HG03139 (cell line): ENCODE measurements at regions not wholly inside any gene's neighbourhood (a gene's known extent, or its start where the extent isn't known, plus 50 kb on each side); places are given as distances from the start of the nearest gene placed in this dataset.
A peak's percentile ranks its signal among the peaks of the same experiment; 100 is the strongest.
"Not testable (repeated sequence)": the region's sequence is repeated elsewhere in the genome, so short reads cannot be mapped to it uniquely, and the experiment has no call there.

ENCODE experiments used
- ATAC-seq: cut with Tn5 transposase; IDR thresholded peaks from one replicate; pipeline ENCODE4 v1.9.1; 2021; ENCODE audit not compliant: unreplicated experiment

DNA sequence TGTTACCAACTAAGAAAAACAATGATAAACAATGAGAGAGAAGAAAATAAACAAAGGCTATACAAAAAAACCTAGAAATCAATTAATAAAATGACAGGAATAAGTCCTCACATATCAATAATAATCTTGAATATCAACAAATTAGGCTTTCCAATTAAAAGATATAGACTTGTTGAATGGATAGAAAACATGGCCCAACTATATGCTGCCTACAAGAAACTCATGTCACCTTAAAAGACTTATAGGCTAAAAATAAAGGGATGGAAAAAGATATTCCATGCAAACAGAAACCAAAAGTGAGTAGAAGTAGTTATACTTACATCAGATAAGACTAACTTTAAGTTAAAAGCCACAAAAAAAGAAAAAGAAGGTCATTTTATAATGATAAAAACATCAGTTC is 183.9 kb downstream of the MYRFL start:
- no peak for ATAC-seq

DNA sequence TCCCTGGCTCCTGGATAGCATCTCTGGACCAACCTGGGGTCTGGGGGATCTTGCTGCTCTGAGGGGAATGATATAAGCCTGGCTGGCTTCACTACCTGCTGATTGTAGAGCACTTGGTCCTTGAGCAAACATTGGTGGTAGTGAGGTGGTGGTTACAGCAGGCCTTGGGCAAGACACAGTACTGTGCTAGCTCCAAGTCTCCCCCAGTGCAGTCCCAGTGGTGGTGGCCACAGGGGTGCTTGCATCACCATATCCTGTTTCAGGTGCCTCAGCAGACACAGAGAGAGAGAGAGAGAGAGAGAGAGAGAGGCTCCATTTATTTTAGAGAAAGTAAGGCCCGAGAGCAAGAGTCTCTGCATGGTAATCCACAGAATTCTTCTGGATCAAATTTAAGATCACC is 186.3 kb downstream of the MYRFL start:
- no peak for ATAC-seq

DNA sequence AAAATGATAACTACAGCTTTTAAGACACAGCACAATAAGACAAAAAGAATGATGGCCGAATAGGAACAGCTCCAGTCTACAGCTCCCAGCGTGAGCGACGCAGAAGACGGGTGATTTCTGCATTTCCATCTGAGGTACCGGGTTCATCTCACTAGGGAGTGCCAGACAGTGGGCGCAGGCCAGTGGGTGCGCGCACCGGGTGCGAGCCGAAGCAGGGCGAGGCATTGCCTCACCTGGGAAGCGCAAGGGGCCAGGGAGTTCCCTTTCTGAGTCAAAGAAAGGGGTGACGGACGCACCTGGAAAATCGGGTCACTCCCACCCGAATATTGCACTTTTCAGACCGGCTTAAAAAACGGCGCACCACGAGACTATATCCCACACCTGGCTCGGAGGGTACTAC is 188.0 kb downstream of the MYRFL start:
- ATAC-seq: not testable (repeated sequence)

- ATAC-seq: no peak
Observed at GRCh38 chr12:70028515-70028914, 203.5 kb downstream of the MYRFL start.

- no peak for ATAC-seq
Observed at GRCh38 chr12:70028918-70029317, 203.9 kb downstream of the MYRFL start.

- ATAC-seq: no peak
Observed at GRCh38 chr12:70031046-70031445, 206.0 kb downstream of the MYRFL start.

DNA sequence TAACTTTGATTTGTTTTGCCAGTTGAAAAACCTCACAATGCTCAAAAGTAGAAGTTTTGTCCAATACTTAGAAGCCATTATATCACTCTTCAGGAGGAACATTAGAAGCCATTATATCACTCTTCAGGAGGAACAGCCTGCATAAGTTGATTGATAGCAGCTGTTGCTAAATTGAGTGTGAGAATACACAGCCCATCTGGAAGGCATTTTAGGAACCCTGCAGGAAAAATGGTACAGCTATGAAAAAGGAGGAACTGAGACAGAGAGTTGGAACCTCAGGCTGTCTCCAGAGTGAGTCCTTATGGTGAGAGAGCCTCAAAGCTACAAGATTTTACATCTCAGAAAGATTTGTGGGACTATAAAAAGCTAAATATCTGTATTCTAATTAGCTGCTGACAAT is 207.0 kb downstream of the MYRFL start:
- no peak for ATAC-seq

DNA sequence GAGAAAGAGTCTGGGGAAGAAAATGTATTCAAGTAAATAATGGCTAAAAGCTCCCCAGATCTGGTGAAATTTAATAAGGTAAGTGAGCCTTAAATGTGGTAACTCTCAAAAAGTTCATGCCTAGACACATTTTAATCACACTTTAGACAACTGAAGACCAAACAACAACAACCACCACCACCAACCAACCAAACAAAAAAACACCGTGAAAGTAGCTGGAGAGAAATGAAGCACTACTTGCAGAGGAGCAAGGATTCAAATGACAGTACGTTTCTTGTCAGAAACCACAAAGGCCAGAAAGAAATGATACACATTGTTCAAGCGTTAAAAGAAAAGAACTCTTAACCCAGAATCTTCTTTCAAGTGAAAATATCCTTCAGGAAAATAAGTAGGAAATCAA is 208.3 kb downstream of the MYRFL start:
- no peak for ATAC-seq

DNA sequence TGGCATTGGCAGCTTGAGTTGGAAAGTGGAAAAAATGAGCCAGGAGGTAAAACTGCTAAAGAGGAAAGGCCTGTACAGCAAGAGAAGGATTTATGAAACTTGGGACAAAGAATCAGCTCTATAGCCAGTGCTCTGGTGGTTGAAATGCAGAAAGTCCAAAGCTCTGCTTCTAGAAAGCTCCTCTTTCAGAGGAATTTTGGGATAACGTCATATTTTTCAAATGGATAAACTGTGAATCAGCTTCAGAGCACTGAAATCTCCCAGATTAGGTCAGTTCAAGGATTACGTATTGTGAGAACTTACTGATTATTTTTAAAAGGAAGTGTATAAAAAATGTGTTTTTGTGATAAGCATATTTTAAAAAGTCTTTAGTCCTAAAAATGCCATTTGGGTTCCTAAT is 203.1 kb upstream of the CNOT2 start:
- no peak for ATAC-seq

GRCh38 chr12:70042675-70043074 is 200.6 kb upstream of the CNOT2 start:
- no peak for ATAC-seq

GRCh38 chr12:70043490-70044138 is 199.6 kb upstream of the CNOT2 start:
- ATAC-seq: no peak

- no peak for ATAC-seq
Observed at GRCh38 chr12:70044167-70044566, 199.1 kb upstream of the CNOT2 start.

GRCh38 chr12:70045036-70045435 is 198.2 kb upstream of the CNOT2 start:
- no peak for ATAC-seq

DNA sequence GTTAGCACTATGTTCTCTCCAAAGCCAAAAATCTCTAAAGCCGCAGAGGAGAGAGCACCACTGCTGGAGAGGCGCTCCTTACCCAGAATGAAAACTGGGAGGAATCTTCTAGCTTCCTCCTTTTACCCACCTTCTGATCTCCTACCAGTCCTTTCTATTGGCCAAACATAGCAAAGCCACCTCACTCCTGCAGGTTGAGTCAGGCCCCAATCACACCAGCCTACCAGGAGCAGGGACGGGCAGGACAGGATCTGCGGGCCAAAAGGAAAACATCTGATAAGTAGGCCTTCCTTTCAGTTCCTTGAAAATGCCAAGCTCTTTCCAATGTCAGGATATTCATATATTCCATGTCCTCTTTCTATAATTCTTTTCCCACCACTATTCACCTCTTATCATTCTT is 197.7 kb upstream of the CNOT2 start:
- no peak for ATAC-seq

- no peak for ATAC-seq
Observed at GRCh38 chr12:70048521-70049250, 194.5 kb upstream of the CNOT2 start.

DNA sequence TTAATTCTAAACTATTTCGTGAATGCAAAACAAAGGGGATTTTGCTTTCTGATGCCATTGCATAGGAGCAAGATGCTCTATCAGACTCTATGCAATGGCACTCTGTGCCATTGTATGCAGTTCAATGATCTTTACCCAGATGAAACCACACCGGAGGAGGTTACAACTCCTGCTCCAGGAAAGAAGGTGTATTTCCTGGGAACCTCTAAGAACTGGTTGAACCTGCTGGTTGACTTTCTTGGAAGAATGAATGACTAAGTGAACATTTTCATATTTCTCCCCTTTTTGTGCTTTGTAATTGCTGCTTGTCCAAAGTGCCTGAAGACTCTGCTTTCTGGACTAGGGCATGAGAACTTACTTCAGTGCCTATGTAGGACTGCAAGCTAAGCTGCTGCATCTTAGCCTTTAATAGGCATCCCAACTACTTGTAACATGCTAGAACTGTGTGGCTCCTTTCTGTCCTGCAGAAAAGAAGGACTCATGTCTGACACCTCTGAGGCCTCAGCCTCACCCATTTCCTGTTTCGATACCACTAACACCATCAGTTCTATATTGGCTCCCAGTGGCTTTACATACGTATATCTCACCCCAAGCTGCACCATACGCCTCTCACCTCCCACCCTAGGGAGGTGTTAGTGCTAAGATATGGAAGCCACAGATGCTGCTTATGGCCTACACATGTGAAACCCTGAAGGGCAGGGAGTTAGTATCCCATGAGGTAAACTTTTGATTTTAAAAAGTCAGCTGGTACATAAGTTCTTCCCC is 193.5 kb upstream of the CNOT2 start:
- peak; percentile 91 for ATAC-seq

DNA sequence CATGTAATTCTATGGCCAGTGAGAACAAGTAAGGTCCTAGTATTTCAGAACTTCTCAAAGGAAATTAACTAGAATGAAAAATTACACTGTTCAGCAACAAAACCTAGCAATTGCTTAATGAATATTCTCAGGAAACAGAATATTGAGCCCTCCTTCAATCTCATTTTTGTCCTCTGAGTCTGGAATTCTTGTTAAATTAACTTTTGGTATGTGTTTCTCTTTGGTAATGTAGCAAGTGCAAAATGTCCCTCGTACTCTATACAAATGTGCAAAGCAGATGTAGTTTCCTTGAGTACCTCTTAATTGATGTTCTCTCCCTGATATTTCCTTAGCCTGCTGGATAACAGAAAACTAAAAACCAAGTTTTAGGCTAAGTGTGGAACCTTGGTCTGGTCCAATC is 190.8 kb upstream of the CNOT2 start:
- ATAC-seq: no peak

DNA sequence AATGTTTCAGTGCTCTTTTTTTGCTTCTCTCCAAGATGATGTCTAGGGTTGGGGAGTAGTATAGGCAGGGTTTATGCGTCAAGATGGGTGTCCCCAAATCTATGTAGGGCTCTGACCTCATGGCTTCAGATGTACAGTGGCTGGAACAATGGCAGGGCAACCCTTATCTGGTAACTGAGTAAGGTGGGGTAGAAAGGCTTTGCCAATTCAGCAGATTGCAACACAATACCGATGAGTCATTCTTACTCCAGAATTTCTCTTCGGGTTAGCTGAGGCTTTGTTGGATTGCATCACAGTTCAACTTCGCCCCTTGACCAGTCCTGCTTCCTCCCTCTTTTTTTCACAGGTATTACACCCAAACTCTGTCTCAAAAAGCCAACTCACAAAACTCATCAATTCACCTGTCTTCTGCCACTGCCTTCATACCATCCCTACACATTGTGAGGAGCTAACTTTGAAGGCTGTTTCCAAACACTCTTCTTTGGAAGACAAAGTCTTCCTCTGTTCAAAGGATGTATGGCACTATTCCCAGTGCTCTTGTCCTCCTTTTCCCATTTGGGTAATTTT is 190.2 kb upstream of the CNOT2 start:
- ATAC-seq: no peak

GRCh38 chr12:70059373-70059772 is 183.9 kb upstream of the CNOT2 start:
- no peak for ATAC-seq

DNA sequence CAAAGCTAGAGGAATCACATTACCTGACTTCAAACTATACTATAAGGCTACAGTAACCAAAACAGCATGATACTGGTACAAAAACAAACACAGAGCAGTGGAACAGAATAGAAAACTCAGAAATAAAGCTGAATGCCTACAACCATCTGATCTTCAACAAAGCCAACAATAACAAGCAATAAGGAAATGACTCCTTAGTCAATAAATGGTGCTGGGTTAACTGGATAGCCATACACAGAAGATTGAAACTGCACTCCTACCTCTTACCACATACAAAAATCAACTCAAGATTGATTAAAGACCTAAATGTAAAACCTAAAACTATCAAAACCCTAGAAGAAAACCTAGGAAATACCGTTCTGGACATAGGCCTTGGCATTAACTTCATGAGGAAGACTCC is 182.6 kb upstream of the CNOT2 start:
- no peak for ATAC-seq

DNA sequence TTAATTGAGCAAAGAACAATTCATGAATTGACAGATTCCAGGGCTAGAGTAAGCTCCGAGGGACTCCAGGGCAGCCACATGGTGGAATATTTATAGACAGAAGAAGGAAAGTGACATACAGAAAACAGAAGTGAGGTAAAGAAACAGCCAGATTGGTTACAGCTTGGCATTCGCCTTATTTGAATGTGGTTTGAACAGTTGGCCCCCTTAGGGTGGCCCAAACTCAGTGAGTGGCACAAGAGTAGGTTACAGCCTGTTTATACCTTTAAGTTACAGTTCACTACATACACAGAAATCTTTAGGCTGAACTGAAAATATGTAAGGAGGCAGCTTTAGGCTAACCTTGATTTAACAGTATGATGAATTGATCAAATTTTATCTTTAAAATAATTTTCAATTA is 174.5 kb upstream of the CNOT2 start:
- no peak for ATAC-seq
